ENCODE measurements at regions not wholly inside any gene's neighbourhood (a gene's known extent, or its start where the extent isn't known, plus 50 kb on each side); places are given as distances from the start of the nearest gene placed in this dataset.

- TF ChIP-seq, protein P1, sequence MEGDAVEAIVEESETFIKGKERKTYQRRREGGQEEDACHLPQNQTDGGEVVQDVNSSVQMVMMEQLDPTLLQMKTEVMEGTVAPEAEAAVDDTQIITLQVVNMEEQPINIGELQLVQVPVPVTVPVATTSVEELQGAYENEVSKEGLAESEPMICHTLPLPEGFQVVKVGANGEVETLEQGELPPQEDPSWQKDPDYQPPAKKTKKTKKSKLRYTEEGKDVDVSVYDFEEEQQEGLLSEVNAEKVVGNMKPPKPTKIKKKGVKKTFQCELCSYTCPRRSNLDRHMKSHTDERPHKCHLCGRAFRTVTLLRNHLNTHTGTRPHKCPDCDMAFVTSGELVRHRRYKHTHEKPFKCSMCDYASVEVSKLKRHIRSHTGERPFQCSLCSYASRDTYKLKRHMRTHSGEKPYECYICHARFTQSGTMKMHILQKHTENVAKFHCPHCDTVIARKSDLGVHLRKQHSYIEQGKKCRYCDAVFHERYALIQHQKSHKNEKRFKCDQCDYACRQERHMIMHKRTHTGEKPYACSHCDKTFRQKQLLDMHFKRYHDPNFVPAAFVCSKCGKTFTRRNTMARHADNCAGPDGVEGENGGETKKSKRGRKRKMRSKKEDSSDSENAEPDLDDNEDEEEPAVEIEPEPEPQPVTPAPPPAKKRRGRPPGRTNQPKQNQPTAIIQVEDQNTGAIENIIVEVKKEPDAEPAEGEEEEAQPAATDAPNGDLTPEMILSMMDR (IDR thresholded peaks at IDR 0.05), result no peak
Measured at GRCh38 chr12:28759333-28759732, 389.7 kb upstream of the FAR2 start.

DNA sequence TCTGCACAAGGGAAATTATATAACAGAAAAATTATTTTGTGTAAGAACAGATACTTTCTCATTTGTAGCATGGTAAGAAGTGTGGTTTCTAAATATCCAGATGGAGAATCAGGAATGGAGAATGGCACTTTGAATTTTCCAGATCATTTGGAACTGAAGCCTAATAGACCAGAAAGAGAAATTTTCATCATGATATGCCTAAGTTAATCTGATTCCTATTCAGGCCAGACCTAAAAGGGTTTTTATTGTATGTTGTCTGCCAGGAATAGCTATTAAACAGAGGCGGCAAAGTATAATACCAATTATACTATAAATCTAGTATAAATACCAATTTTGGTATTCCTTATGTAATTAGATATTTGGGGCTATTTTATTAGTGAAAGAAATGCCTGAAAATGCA lies 382.7 kb upstream of the FAR2 start:
- TF ChIP-seq, protein P1 (IDR thresholded peaks at IDR 0.05), result no peak

- TF ChIP-seq, protein P1 (IDR thresholded peaks at IDR 0.05), result no peak
Measured at GRCh38 chr12:28767836-28768348, 381.2 kb upstream of the FAR2 start.

DNA sequence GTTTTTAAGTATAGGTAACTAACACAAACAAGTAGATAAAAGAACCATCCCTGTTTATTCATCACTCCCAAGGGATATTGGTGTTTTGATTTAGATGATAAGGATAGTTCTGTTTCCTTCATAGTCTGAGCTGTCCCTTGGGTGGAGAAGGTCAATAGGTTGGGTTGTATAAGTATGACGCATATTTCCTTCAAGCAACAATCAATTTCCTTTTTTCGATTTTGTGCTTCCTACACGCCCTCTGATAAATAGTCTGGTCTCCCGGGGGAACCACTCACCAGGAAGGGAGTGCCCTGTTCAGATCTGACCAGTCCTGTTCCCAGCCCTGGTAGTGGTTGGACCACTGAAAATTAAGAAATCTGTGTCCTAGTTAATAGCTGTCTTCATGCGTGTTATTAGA lies 378.8 kb upstream of the FAR2 start:
- TF ChIP-seq, protein P1 (IDR thresholded peaks at IDR 0.05), result no peak

DNA sequence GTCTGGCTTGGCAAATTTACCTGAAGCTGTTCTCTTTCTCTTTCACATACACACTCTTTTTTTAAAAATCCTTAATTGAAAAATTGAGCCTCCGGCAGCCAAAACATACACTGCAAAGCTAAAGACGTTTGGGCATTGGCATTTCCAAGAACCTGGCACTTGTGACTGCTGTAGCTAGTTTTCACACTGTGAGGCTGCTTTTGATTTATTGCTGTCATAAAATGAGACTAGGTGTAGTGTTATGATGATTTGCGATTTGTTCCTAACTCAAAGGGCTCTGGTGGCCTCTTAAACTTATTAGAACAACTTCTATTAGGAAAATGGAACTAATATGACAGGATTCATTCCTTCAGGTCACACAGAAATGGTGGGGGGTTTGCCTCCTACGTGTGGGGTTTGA lies 377.1 kb upstream of the FAR2 start:
- TF ChIP-seq, protein P1 (IDR thresholded peaks at IDR 0.05), result no peak

DNA sequence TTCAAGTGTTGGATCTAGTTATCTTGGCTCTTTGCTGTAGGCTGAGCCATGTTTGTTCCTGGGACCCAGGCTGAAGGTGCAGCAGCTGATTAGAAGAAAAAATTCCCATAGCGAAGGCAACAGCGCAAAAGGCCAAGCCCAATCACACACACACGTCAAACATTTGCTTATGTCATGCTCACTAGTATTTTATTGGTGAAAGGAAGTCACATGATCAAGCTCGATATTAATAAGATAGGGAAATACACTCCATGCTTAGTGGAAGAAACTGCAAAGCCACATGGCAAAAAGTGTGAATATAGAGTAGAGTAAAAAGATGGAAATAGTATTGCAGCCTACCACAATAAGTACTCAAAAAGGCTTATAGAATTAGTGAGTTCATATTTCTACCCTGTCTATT lies 373.5 kb upstream of the FAR2 start:
- TF ChIP-seq, protein P1 (IDR thresholded peaks at IDR 0.05), result no peak

GRCh38 chr12:28776220-28776619 lies 372.9 kb upstream of the FAR2 start:
- TF ChIP-seq, protein P1 (IDR thresholded peaks at IDR 0.05), result no peak

GRCh38 chr12:28776913-28777422 lies 372.1 kb upstream of the FAR2 start:
- TF ChIP-seq, protein P1 (IDR thresholded peaks at IDR 0.05), result no peak

Data from LNCAP (cell line).